GM06990 (cell line): ENCODE measurements at regions not wholly inside any gene's neighbourhood (a gene's known extent, or its start where the extent isn't known, plus 50 kb on each side); places are given as distances from the start of the nearest gene placed in this dataset.
A peak's percentile ranks its signal among the peaks of the same experiment; 100 is the strongest.

ENCODE experiments used
- DNase-seq: peaks from one replicate; pipeline ENCODE4 v3.0.0-alpha.2; 2011; ENCODE audit not compliant: insufficient read length; ENCODE audit errors: extremely low read depth
- H3K27me3 ChIP-seq: replicated peaks from 2 replicates; pipeline ENCODE4 v1.6.0; 2011; ENCODE audit warnings: low read length; ENCODE audit not compliant: control insufficient read depth, insufficient read depth
- H3K36me3 ChIP-seq: 2 replicates; pipeline ENCODE4 v1.5.1; 2011; ENCODE audit warnings: low read length; ENCODE audit not compliant: control insufficient read depth, insufficient read depth
- H3K4me3 ChIP-seq: replicated peaks from 2 replicates; pipeline ENCODE4 v1.5.1; 2011; ENCODE audit warnings: low read depth, mild to moderate bottlenecking, control low read depth, low read length
- TF ChIP-seq, protein P1 (sequence below): IDR thresholded peaks from 2 replicates; pipeline ENCODE4 v1.5.1; 2011; ENCODE audit warnings: low read length, control low read depth, mild to moderate bottlenecking, inconsistent platforms; ENCODE audit not compliant: insufficient read depth, poor library complexity, severe bottlenecking

DNA sequence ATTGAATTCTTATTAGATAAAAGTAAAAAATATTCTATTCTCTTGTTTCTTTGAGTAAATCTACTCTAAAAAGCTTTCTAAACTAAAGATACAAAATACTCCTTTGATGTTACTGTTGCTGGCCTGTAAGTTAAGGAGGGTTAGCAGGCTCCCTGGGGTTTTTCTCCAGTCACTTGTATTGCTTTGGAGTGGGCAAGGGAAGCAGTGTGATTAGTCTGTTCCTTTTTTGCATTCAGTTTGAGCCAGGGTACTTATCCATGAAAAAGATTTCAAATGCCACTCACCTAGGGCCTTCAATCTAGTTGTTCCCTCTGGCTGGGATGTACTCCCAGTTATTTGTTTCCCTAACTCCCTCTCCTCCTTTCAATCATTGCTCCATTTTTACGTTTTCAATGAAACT is 256.2 kb upstream of the SMC2 start:
- TF ChIP-seq, protein P1, sequence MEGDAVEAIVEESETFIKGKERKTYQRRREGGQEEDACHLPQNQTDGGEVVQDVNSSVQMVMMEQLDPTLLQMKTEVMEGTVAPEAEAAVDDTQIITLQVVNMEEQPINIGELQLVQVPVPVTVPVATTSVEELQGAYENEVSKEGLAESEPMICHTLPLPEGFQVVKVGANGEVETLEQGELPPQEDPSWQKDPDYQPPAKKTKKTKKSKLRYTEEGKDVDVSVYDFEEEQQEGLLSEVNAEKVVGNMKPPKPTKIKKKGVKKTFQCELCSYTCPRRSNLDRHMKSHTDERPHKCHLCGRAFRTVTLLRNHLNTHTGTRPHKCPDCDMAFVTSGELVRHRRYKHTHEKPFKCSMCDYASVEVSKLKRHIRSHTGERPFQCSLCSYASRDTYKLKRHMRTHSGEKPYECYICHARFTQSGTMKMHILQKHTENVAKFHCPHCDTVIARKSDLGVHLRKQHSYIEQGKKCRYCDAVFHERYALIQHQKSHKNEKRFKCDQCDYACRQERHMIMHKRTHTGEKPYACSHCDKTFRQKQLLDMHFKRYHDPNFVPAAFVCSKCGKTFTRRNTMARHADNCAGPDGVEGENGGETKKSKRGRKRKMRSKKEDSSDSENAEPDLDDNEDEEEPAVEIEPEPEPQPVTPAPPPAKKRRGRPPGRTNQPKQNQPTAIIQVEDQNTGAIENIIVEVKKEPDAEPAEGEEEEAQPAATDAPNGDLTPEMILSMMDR = no peak
- Histone ChIP-seq H3K4me3 (no peak overlapping the region), H3K36me3 (no peaks in the 10 kb centered on the region), H3K27me3 (no peaks in the 10 kb centered on the region)
- DNase-seq = no peak

DNA sequence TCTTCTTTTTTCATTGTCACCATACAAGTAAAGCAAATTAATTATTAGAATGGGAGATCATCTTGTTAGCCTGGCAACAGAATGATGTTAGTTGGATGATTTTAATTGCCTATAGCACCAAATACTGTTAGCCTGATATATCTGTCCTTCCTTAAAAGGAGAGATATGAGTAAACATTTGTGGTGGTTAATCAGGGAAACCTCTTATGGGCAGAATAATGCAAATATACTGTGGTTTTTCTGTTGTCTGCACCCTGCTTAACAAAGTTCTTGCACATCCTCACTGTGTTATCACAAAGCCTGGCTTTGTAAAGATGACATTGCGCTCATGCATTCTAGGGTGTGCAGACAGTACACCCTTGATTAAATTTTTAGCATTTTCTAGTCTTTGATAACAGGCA is 254.9 kb upstream of the SMC2 start:
- no peaks in the 10 kb centered on the region for H3K27me3 ChIP-seq
- no peak overlapping the region for H3K4me3 ChIP-seq
- no peaks in the 10 kb centered on the region for H3K36me3 ChIP-seq
- no peak for DNase-seq
- TF ChIP-seq, protein P1 = no peak

DNA sequence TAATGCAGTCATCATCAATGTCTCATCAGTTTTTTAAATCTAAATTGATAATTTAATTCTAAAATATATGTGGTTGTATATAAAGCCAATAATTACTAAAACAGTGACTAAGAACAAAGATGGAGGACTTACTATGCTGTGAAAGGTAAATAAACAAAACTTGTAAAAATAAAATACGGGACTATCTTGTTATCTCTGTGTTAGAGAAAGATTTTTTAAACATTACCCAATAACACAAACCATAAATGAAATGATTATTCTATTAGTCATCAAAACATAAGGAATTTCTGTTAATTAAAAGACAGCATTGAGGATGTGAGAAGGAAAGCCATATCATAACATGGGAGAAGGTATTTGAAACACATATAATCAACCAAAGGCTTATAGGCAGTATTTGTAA is 226.2 kb upstream of the SMC2 start:
- TF ChIP-seq, protein P1 = no peak
- Histone ChIP-seq H3K27me3 (no peaks in the 10 kb centered on the region), H3K4me3 (no peak overlapping the region), H3K36me3 (no peaks in the 10 kb centered on the region)
- DNase-seq = no peak

DNA sequence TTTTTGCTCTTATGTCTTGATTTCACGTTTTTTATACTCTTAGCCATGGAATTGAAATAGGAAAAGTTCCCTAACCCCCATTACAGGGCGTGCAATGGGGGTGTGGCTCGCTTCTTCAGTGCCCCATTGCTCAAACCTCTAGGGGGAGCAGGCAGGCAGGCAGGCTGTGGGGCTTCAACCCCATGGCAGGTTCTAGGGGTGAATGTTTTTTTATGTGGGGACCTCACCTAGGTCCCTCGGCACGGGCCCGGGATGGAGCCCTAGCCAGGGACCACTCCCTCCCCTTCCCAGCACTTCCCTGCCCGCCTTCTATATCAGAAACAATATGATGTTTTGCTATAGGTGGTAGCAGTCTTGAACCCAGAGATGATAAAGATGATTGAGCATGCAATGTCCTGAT is 221.3 kb upstream of the SMC2 start:
- TF ChIP-seq, protein P1 = peak; percentile 17
- no peak overlapping the region for H3K4me3 ChIP-seq
- H3K27me3 ChIP-seq = no peaks in the 10 kb centered on the region
- DNase-seq = no peak
- H3K36me3 ChIP-seq = no peaks in the 10 kb centered on the region

DNA sequence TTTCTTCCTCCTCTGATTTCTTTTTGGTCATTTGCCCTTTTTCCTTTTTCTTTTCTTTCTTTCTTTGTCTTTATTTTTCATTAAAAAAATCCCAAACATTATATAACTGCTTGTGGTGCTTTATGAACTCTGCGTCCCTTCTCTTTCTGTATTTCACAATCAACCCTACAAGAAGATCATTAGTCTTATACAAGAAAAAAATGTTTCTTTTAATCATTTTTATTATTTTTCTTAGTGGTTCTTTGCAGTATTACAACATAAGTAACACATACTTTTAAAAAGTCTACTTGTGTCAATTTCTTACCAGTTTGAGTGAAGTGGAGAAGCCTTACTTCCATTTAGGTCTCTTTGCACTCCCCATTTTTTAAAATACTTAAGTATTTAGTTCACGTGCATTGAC is 212.7 kb upstream of the SMC2 start:
- no peak for DNase-seq
- H3K4me3 ChIP-seq = no peak overlapping the region
- H3K27me3 ChIP-seq = no peaks in the 10 kb centered on the region
- no peaks in the 10 kb centered on the region for H3K36me3 ChIP-seq
- TF ChIP-seq, protein P1 = no peak

DNA sequence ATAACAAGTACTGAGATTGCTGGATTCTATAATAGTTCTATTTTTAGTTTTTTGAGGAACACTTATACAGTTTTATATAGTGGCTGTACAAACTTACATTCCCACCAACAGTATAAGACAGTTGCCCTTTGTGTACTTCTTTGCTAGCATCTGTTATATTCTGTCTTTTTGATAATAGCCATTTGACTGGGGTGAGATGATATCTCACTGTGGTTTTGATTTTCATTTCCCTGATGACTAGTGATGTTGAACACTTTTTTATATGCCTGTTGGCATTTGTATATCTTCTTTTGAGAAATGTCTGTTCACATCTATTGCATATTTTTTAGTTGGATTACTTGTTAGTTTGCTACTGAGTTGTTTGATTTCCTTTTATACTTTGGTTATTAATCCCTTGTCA is 204.1 kb upstream of the SMC2 start:
- no peak overlapping the region for H3K4me3 ChIP-seq
- H3K27me3 ChIP-seq = no peaks in the 10 kb centered on the region
- no peak for DNase-seq
- H3K36me3 ChIP-seq = no peaks in the 10 kb centered on the region
- TF ChIP-seq, protein P1 = no peak
